ENCODE measurements at regions not wholly inside any gene's neighbourhood (a gene's known extent, or its start where the extent isn't known, plus 50 kb on each side); places are given as distances from the start of the nearest gene placed in this dataset.

DNA sequence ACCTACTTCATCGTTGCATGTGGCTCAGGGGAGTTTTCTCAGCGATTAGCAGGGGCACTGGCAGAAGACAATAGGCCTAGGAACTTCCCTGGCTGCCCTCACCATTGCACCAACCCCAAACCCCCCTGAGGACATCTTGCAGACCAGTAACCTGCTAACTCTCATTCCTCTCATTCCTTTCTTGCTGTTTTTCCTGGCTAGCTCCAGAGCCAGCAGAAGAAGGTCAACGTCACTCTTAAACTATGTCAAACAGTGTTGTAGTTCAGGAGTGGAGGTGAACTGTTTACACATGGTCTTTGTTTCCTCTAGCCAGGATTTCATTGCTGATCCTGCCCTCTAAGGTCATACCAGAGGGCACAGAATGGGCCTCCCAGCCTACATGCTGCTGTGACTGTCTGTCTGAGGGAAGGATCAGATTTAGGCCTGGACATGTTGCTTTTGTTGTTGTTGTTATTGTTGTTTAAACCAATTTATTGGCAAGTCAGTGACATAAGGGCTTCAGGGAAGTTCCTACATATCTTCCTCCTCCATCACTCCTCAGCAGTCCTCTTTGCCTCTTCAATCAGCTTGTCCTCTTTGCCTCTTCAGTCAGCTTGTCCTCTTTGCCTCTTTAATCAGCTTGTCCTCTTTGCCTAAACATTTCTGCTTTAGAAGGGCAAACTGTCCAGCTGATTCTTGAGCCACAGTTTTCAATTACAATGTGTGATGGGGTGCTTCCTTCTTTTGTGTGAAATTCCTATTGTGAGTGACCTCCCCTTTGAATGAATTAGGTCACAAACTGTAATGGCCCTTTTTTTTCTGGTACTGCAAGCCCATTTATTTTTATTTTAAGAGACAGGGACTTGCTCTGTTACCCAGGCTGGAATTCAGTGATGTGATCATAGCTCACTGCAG lies 471.9 kb upstream of the TNP1 start:
- no peak for DNase-seq

DNA sequence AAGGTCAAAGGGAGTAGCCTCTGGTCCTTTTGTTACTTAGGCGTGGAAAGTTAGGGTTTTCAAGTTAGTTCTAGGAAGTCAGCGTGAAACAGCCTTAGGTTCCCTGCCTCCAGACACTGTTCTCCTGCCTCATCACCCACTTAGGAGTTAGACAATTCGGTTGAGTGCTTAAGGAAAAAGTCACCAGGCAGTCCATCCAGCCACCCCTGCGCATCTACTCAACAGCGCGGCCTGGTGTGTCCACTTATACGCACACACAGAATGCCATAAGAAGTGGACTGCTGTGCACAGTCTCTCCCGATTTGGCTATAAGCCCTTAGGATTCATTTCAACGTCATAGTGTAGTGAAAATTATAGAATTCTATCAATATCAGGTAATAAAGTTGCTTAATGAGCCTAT lies 470.8 kb upstream of the TNP1 start:
- no peak for DNase-seq

DNA sequence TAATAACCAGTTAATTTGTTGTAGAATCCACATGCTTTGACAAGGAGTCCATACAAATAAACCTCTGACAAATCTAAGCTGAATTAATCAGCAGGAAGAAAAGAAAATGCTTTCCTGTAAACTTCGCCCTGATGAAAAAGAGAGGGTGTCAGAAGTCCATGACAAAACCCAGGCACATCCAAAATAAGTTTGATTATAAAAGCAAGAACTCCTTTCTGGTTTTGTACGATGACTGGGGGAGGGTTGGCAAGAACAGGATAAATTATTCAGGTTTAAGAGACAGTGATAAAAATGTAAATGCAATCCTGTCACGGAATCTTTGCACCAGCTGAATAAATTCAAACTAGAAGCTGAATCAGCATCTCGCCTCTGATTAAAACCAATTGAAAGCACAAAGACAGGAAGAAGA lies 469.2 kb upstream of the TNP1 start:
- no peak for DNase-seq

DNA sequence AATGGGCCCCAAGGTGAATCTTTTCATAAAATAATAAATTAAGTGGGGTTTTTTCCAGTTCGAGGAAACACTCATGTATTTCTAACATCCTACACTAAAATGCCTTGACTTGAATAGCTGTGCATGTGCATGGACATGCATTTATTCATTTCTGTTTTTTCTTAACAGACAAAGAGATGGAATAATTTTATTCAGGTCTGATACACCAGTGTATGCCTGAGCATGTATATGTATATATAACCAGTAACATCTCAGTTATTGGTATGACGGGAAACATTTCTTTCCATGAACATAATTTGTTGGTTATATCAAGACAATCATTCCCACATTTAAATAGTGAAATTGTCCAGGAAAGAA lies 468.7 kb upstream of the TNP1 start:
- no peak for DNase-seq

DNA sequence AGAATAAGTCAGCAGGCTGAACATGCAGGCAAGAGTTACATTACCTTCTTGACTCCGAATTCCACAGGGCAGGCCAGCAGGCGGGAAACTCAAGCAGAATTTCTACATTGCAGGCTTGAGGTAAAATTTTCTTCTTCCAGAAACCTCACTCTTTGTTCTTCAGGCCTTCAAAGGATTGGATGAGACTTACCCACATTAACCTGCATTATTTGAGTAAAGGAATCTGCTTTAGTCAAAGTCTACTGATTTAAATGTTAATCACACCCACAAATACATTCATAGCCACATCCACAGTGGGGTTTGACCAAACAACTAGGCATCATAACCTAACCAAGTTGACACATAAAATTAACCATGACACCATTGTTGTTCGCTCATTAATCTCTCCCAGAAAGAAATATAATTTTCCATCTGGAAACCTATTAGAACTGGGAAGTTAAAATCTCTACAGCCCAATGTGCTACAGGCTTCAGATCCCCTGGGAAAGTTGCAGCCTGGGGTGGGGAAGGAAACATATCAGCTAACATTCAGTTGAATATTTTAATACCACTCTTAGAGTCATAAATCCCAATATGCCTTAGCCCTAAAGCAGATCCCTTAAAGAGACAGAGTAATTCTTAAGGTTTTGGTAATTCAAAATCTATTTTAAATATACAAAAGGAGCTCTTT lies 468.2 kb upstream of the TNP1 start:
- no peak for DNase-seq

DNA sequence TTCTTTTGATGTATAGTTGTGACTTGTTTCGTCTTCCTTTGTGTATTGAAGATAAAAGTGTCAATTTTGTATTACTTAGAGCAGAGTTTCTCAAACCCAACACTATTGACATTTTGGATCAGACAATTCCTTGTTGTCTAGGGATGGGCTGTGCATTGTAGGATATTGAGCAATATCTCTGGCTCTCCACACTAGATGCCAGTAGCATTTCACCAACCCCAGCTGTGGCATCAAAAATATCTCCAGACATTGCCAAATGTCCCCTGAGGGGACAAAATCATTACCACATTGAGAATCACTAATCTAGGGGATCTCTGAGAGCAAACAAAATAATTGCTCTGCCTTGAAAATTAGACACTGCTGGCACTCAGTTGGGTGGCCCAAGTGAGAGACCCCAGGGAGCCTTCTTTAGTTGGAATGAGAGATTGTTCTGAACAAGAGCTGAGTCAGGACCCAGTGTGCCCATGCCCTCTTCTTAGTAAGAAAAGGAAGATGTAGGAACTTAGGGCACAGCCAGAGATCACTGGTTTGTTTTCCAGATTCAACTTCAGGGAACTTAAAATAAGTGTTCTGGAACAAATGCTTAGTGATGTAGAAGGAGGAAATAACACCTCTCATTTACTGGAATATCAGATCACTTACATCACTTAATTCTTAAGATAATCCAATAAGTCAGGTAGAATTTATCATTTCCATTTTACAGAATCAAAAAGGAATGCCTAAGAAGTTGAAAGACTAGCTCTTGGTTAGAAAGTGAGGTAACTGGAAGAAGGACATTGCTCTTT lies 466.6 kb upstream of the TNP1 start:
- no peak for DNase-seq

DNA sequence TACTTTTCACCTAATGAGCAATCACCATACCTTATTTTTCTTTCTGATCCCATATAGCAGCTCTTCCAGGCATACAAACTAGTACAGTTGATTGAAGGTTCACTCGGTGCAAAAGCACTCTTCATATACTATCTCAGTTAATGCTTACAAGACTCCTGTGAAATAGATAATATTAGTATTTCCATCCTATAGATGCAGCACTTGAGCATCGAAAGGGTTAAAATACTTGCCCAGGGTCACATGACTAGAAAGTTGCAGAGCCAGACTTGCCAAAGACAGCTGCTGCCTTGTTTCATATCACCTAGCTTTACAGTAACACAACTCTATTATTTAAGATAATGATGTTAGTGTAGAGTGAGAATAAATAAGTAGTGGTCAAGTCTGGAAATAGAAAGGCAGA lies 466.0 kb upstream of the TNP1 start:
- no peak for DNase-seq

DNA sequence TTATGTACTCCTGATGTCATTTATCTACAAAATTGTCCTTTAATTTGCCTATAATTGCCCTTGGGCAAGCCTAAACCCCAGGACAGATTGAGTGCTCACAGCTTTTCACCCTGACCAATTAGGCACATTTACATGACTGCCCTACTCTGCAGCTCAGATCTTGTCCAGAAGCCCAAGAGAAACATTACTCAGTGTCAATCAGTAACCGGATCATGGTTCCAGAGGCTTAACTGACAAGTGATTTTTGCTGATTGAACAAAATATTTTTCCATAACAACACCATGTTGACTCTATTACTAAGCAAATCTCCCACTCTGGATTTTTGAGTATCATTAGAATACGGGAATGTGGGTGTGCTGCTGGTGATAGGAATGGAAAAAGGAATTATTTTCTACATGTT lies 465.4 kb upstream of the TNP1 start:
- no peak for DNase-seq

DNA sequence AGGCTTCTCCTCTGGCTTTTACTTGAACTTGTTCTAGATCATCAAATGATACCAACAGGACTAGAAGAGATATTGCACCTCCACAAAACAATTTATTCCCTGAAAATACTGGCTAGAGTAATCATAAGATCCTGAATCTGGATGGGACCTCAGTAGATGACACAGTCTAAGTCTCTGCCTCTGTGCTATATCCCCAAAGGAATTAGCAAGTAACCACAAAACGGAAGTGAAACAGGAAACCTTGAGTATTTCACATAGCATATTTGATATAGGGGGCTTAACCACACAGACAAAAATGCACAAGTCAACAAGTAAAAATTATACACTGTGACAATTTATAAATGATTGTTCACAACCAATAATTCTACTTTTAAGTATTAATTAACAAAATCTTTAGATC lies 456.9 kb upstream of the TNP1 start:
- DNase-seq = no peak

DNA sequence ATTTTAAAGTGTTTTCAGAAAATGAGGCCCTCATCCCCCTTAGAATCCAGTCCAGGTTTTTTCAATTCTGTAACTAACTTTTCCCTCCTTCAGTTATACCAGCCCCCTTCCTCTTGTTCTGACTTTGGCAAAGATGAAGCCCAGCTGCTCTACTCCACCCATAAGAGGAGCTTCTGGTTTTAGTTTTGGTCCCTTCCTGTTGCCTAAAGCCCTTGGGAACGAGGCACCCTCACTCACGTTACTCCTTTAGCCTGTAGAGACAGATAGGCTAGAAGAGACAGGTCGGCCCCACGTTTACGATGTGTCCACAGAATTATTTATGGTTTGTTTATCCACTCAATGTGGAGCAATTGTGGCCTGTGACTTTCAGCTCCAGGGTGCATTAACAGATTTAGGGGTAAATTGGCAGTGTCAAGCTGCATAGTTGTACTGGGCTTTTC lies 454.2 kb upstream of the TNP1 start:
- no peak for DNase-seq

DNA sequence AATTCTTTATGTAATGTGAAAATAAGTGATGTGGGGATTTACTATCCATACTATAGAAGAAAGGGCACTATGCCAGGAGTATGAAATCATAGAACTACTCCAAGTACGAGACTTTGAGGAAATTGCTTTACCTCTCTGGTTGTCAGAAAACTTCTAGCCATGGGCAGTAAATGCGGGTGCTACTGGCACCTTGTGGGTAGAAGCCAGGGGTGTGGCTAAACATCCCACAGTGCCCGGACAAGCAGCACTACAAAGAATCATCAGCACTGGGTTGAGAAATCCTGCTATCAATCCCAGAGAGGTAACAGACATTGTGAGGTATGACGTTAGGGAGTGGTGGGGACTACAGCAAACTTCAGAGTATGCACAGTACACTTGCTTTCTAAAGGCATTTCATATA lies 453.5 kb upstream of the TNP1 start:
- DNase-seq = no peak

DNA sequence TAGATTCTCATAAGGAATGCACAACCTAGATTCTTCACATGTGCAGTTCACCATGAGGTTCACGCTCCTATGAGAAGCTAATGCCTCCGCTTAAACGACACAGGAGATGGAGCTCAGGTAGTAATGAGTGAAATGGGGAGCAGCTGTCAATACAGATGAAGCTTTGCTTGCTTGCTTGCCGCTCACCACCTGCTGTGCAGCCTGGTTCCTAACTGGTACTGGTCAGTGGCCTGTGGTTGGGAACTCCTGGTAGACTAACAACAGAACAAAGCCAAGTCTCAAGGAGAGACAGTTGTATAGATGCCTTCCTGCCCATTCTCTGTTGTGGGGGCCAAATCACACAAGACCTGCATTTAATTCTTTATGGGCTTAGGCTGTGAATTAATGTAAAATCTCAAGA lies 449.2 kb upstream of the TNP1 start:
- DNase-seq = no peak

DNA sequence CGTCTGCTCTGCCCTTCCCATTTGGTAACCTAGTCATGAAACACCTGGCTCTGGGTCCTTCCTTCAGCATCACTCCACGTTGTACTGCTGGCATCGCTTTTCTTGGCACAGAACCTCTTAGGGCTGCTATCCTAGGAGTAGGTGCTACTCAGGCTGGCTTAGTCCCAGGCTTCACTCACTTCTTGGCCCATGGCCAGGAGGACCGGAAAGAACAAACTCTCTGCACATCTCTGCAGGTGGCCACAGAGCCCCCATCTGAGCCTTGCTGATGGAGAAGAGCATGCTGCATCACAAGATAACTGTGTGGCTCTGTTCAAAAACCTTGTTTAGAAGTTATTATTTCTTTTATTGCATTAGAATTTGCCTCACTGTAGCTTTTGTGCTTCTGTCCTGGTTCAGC lies 447.2 kb upstream of the TNP1 start:
- DNase-seq = no peak

DNA sequence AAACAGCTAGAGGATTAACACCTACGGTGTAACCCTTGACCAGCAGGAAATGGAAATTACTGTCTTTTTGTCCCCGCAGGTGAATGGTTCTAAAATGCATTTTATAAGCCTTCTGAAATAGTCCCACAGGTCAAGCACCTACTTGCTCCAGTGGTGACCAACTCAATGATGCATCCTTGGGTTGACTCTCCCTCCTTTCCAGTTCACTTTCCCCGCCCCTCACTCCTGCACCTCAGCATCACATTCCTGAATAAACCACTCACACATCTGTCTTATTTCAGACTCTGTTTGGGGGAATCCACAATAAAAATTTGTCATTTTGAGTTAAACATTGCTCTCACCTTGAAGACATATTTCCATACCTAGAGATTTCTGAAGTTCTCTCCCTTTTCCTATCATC lies 446.0 kb upstream of the TNP1 start:
- DNase-seq = no peak

DNA sequence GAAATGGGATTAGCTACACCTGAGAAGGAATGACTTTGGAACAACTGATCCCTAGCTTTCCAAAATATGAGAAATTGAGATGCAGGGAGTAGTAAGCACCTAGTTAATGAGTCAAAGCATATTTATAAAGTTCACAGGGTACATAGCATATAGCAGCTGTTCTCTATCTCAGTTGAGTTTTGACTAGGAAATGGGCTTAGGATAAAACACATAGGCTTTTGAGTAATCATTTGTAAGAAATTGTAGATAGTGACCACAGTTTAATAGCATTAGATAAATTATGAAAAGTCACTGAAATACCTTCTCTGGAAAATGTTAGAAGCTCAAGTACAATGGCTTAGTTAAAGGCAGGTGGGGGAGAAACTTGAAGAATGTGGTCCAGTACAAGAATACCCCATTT lies 444.7 kb upstream of the TNP1 start:
- DNase-seq = no peak

DNA sequence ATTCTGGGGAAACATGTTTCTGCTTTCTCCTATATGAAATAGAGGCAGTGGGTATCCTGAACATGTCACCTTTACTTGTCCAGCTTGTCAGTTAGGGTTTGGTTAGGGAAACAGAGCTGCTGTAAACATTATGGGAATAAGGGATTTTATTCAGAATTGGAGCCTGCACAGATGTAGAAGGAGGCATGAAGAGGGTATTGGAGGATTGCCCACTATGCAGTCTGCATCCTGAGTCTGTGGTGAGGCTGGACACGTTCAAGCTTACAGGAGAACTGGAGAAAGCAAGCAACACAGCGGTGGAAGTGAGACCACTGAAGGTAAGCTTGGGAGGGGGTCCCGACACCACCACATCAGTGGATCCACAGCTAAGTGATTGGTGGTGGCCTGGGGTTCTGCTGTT lies 443.0 kb upstream of the TNP1 start:
- DNase-seq = no peak

DNA sequence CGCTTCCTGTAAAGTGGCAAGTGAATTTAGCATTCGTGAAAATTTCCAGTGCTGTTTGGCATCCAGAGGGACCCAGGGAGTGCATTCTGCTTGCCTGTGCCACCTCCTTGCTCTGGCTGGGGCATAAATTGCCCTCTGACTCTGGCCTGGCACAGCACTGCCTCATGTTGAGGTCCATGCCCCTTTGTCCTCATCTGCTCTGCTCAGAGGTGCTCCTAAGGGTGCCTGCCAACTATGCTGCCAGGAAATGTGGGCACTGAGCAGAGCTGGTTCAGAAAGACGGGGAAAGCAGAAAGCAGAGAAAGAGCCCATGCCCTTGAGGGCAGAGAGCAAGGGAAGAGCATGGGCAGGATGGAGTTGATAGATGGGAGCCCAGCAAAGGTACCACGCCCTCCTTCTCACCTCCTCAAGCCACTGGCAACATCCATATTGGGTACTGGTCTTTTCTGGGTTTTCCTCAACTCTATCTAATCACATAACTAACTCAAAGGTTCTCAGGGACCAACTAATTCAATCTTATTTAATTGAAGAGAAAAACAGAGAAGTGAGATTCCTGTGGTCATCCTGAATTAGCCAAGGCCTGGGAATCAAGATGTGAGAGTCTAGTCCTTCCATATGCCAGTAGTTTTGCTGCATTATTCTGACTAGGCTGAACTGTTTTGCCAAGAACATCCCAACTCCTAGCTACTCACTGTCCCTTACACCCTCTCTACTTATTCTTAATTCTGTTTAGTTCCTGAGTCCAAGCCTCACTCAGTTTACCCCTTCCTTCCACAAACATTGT lies 441.5 kb upstream of the TNP1 start:
- no peak for DNase-seq

DNA sequence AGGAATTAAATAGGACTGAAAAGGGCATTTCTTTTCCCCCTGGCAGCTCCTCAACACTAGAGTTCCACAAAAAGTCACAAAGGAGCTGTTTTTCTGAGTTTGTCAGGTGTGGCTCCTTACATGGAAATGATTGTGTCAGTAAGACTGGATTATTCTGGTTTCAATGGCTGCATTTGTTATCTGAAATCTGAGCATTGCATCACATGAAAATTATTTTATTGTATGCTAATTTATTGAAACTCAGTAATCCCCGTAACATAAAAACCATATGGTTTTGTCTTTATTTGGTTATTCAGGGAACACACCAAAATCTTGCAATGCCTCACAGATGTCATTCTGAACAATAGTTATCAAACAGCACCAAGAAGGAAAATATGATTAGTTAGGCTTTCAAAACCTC lies 439.7 kb upstream of the TNP1 start:
- DNase-seq = no peak

DNA sequence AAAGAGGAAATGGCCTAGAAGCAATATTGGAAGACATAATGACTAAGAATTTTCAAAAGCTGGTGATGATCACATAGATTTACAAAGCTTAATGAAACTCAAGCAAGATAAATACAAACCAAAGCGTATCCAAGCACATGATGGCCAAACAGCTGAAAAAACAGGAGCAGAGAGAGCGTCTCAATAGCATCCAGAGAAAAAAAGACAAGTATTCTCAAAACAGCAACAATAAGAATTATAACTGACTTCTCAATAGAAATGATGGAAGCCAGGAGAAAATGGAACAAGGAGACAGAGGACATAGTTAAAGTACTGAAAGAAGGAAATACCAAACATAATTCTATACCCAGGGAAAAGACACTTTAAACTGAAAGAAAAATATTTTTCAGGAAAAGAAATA lies 437.2 kb upstream of the TNP1 start:
- DNase-seq = no peak

DNA sequence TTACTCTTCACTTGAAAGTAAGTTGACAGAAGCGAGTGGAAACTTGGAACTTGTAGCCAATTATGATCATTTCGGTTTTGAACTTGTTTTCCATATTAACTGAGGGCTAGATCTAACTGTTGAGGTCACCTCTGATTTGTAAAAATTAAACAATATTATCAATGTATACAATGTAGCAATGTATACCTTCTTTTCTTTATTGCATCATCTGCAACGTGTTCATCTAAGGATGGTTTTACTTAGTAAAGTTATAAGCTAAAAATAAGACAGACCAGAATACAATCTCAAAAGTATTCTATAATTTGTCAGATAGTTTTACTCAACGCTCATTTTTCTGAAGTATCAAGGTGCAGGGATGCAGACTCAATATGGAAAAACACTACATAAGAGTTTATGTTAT lies 435.0 kb upstream of the TNP1 start:
- DNase-seq = no peak

DNA sequence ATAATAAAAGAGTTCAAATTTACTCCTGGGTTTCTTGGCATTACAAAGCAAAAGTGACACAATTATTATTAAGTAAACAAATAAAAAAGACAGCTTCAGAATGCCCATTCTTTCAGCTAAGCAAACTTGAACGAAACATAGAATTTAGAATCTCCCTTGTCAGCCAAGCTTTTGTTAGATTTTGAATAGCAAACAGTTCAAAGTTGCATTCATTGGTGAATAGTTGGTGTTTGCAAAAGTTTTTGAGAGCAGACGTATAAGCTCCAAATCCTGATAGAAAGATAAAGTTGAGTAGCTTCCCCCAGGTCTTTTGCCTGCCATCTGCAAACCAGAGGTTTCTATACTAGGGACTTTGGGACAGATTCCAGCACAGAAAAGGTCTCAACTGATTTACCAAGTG lies 434.3 kb upstream of the TNP1 start:
- no peak for DNase-seq

DNA sequence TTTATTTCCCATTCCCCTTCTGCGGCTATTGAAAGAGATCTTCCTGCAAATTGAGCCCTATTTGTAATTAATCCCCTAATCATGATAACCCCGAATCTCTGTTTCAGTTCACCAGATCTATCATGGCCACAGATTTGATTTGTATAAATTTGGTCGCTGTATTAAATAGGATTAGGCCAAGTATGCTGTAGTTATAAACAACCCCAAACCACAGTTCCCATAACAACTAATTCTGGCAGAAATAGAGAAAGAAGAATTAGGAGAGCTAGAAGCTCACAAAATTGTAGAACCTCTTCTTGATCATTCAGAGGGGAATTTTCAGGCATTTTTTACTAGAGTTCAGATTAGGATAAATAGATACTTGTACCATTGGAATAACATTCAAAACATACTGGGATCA lies 433.7 kb upstream of the TNP1 start:
- DNase-seq = no peak

DNA sequence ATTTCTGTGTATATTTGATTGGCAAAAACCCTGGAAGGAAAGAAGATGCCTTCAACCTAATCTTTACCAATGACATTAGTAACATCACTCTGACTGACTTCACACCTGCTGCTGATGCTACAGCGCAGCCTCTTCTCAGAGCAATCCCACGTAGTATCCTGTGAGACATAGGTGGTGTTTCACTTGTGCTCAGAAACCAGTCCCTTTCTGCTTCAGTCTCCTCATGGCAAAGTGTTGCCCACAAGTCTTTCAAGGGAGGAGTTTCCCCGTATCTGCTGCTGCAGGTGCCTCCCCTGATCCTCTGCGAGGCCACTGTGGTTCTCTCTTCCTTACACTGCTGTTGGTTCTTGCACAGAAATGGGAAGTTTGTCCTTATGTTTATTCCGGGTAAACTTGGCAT lies 433.2 kb upstream of the TNP1 start:
- no peak for DNase-seq

Data from left hindlimb (tissue), 1 donor.